C4-2B (cell line): ENCODE measurements at regions not wholly inside any gene's neighbourhood (a gene's known extent, or its start where the extent isn't known, plus 50 kb on each side); places are given as distances from the start of the nearest gene placed in this dataset.

Source experiments
- ZFX ChIP-seq: fragments of 450-650 bp; IDR thresholded peaks from 2 replicates; pipeline ENCODE4 v1.6.1; 2017
- TF ChIP-seq, protein P1 (sequence below): fragments of 450-650 bp; conservative IDR thresholded peaks from 2 replicates; pipeline ENCODE4 v1.5.1; 2017; ENCODE audit warnings: mild to moderate bottlenecking

DNA sequence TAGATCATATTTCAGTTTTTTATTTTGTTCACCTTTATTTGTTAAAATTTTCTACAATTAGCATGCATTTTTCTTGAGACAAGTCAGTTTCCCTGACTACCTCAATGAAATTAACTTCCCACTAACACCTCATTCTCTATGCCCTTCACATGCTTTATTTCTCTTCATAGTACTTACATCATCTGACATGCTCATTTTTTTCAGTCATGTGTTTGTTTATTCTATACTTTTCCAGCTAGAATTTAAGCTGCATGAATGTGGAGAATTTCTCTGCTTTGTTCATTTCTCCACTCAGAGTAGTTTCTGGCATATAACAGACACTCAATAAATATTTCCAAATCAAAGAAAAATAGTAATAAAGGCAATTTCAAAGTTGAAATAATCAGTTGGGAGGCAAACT, 78.9 kb upstream of the SCN7A start:
- TF ChIP-seq, protein P1, sequence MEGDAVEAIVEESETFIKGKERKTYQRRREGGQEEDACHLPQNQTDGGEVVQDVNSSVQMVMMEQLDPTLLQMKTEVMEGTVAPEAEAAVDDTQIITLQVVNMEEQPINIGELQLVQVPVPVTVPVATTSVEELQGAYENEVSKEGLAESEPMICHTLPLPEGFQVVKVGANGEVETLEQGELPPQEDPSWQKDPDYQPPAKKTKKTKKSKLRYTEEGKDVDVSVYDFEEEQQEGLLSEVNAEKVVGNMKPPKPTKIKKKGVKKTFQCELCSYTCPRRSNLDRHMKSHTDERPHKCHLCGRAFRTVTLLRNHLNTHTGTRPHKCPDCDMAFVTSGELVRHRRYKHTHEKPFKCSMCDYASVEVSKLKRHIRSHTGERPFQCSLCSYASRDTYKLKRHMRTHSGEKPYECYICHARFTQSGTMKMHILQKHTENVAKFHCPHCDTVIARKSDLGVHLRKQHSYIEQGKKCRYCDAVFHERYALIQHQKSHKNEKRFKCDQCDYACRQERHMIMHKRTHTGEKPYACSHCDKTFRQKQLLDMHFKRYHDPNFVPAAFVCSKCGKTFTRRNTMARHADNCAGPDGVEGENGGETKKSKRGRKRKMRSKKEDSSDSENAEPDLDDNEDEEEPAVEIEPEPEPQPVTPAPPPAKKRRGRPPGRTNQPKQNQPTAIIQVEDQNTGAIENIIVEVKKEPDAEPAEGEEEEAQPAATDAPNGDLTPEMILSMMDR = no peak
- no peak for TF ChIP-seq ZFX
